ENCODE measurements at regions not wholly inside any gene's neighbourhood (a gene's known extent, or its start where the extent isn't known, plus 50 kb on each side); places are given as distances from the start of the nearest gene placed in this dataset.

DNA sequence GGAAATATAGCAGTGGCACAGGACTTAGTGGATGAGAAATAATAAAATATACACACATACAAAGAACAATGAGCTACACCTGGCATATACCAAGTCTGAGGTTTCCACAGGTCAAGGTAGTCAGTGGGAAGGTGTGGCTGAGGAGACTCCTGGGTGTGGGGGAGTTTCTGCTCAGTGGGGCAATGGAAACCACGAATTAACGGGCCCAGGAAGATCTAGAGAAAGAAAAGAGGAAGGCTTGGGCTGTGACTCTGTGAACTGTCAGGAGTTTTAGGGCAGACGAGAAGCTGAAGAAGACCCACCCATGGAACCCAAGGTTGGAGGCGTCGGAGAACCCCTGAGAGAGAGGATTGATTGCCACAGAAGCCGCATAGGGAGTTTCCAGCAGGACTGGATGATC, 196.5 kb downstream of the HERPUD2 start:
- DNase-seq: no peak

GRCh38 chr7:35495844-35496243, 199.1 kb downstream of the HERPUD2 start:
- no peak for DNase-seq

- DNase-seq: no peak
These were observed 199.6 kb downstream of the HERPUD2 start for GRCh38 chr7:35495377-35495776.

- DNase-seq: no peak
These were observed 200.5 kb downstream of the HERPUD2 start for GRCh38 chr7:35494407-35494806.

DNA sequence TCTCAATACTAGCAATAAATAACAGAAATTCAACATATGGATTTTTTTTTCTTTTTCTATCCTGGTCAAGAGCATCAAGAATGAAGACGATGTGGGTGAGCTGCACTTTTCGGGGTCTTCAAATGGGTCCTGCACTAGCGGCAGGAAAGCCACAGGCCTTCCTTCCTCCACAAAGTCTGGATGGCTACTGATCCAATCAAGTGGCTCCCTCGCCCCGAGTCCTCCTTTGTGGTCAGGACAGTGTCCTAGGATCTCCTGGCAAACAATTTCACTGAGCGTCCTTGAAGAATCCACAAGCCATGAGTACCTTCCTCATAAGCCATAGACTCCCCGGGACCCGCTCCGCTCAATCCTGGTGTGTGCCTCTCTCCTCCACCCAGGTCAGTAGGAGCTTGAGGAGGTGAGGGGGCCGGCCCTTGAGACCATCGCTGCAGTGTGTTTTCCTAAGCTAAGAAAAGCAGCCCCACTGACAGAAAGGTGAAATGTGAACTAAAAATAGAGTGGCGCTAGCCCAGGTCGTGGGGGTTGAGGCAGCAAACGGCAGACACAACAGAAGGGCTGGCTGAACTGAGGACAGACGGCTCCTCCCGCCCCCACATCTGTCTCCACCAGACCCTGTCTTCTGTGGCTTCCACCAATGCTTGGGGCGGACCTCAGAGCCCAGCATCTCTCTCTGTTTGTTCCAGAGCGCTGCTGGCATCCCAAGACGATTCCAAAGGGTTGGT, 202.3 kb downstream of the HERPUD2 start:
- no peak for DNase-seq

DNA sequence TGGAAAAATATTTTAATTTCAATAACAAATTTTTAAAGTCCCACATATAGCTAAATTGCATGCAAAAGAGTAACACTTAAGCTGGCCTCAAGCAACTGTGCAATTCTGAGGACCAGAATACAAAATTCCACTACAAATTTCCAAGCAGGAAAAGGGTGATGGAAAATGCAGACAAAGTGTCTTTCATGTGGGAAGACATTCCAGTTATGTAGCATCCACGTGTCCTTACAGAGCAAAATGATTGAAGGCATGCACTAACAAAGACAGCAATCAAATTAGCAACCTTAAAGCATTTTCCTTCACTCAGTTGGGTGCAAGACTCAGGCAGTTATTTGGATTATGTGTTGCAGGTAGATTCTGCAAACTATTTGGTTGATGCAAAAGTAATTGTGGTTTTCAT, 203.7 kb downstream of the HERPUD2 start:
- no peak for DNase-seq

DNA sequence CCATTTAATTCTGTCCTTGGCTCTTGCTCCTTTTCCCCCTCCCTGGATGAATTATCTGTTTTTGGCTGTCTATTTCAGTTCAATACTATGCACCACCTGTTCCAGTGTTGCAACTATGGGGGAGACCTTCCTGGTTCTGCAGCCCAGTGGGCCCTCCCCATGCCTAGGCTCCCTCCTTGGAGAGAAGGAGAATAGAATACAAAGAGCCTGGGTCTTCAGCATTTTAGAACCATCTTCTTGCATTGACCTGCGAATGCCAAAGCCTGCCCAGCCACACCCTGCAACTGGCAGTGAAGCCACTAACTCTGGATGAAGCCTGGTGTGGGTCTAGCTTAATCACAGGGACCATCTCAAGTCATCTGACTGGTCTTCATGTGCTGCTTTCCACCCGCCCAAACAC, 207.1 kb downstream of the HERPUD2 start:
- DNase-seq: no peak

- no peak for DNase-seq
These were observed 207.5 kb downstream of the HERPUD2 start for GRCh38 chr7:35487402-35487801.

- no peak for DNase-seq
These were observed 209.5 kb downstream of the HERPUD2 start for GRCh38 chr7:35485436-35485835.

DNA sequence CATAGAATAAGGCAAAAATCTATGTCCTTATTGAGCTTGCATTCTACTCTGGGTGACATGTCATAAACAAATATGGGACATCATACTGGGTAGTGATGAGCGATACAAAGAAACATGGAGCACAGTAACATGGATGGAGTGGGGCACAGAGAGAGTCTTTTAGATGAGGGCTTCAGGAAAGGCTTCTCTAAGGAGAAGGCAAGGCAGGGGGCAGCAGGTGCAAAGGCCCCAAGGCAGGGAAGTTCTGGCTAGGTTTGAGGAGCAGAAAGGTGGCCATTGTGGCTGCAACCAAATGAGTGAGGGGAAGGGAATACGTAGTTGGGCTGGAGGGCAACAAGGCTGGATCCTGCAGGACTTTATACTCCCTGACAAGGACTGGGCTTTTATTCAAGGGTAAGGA, 211.4 kb downstream of the HERPUD2 start:
- DNase-seq: no peak

GRCh38 chr7:35482231-35482630, 212.7 kb downstream of the HERPUD2 start:
- no peak for DNase-seq

GRCh38 chr7:35480806-35481205, 214.1 kb downstream of the HERPUD2 start:
- DNase-seq: no peak

GRCh38 chr7:35477609-35478008, 217.3 kb downstream of the HERPUD2 start:
- no peak for DNase-seq

GRCh38 chr7:35474100-35474499, 220.2 kb upstream of the TBX20 start:
- no peak for DNase-seq

DNA sequence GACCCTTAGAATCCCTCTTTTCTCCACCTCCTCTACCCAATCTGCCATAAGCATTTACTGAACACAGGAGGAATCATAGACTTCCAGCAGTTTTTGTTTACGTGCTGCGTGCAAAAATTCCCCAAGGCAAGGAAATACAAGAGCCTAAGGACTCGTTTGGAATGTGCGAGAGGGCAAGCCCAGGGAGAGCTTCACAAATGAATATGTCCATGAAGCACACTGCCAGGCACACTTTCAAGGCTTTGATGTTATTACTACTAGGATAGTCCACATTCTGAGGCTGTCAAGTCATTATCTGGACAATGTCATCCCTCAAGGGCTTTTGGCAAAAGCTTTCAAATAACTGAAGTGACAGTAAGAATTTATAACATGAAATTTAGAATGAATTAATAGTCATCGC, 214.7 kb upstream of the TBX20 start:
- DNase-seq: no peak

- DNase-seq: no peak
These were observed 213.6 kb upstream of the TBX20 start for GRCh38 chr7:35467456-35467978.

DNA sequence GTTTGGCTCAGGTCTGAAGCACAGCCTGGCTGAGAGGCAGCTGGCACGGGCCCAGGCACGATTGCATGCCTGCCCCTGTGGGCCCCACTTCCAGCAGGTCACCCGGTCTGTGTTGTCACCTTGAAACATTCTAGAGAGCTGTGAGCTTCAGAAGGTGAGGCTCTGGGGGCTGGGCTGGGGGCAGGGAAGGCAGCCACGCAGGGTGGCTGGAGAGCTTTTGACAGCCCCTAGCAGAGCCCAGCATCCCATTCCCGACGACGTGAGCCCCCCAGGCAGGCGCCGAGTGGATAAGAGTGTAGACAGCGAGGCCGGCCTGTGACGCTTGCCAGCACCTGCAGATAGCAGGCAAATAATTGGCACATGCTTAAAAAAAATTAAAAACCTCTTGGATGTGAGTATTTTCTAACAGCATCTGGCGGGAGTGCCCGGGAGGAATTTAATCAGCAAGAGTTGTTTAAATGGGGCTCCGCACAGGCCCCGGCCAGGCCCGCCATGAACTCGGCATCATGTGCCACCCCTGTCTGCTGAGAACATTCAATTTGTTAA, 212.0 kb upstream of the TBX20 start:
- no peak for DNase-seq

DNA sequence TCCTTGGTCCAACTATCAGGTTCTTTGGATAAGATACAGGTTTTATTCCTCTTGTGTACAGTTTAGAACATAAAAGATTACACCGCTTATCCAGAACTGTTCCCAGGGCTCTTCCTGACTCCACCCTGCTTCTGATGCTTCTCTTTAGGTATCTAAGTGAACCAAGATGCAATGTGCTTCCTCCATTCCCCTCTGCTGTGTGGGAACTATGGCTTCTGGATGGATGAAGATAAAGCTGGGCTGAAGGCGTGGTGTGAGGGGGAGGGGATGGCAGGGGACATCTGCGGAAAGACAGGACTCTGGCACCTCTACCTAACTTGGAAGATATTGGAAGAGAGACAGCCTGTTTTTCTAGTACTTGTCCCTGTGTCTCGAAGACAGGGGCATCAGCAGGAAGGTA, 209.9 kb upstream of the TBX20 start:
- no peak for DNase-seq

DNA sequence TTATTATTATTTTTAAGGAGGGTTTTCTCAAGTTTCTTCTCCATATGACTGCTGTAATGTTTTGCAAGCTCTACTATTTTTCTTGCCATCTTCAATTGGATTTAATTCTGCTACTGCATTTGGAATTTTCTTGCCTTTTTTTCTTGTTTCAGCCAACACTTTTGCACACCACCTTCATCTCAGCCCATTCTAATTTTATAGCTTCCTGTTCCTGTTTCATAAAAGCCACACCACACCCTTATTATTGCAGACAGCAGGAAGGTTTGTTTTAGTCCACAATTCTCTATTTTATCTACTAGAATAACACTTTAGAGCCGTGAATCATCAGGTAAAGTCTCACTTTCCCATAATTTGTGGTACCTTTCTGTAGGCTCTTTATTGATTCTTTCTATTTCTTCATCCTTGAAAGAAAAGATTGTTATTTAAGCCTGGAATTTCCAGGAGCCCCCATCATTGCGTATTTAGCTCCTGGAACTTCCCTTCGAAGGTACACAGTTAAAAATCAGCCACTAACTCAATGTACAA, 209.3 kb upstream of the TBX20 start:
- no peak for DNase-seq

GRCh38 chr7:35454575-35455385, 200.9 kb upstream of the TBX20 start:
- no peak for DNase-seq

DNA sequence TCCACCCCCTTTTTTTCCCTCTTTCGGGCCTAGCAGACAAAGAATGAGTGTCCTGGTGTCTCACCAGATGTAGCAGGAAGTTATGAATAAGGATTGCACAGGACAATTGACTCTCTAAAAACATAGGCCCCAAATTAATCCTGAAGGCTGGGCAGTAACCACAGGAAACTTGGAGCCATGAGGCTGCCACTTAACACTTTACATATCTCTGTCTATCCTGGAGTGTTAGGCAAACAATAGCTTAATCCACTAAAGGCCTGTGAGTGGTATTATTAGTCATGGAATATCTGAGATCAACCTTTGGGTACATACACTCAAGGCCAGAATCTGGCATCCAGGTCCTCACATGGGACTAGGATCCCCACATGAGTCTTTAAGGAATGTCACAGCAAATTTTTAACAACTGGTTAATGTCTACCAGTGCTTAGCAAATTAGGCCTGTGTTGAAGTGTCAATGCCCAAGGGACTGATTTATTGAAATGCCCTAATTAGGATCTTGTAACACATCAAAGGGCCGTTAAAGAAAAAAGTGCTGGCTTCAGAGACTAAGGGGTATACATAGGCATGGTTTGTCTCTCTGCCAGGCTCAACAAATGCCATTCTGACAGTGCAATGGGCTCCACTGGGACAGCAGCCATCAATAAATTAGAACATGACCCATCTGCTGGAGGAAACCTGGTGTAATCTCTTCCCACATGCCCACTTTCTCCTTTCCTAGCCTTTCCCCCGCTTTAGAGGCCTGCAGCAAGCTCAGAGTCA, 196.7 kb upstream of the TBX20 start:
- no peak for DNase-seq

- no peak for DNase-seq
These were observed 194.6 kb upstream of the TBX20 start for GRCh38 chr7:35448486-35448885.

GRCh38 chr7:35446091-35446490, 192.2 kb upstream of the TBX20 start:
- DNase-seq: no peak
